DND-41 (cell line): ENCODE measurements at regions not wholly inside any gene's neighbourhood (a gene's known extent, or its start where the extent isn't known, plus 50 kb on each side); places are given as distances from the start of the nearest gene placed in this dataset.

ENCODE experiments used
- CTCF ChIP-seq: IDR thresholded peaks from 2 replicates; pipeline ENCODE4 v1.5.1; 2012; ENCODE audit warnings: borderline replicate concordance, low read length, moderate library complexity, mild to moderate bottlenecking; ENCODE audit not compliant: poor library complexity, severe bottlenecking; ENCODE audit errors: extremely low read depth
- EZH2 ChIP-seq: IDR thresholded peaks from 3 replicates; pipeline ENCODE4 v1.6.1; 2012; ENCODE audit warnings: borderline replicate concordance, low read depth, mild to moderate bottlenecking, moderate library complexity, low read length, inconsistent platforms; ENCODE audit not compliant: severe bottlenecking

GRCh38 chr13:37164635-37165034, 59.2 kb upstream of the CSNK1A1L start:
- no peak for TF ChIP-seq CTCF
- TF ChIP-seq EZH2 = no peak
